ENCODE measurements at regions not wholly inside any gene's neighbourhood (a gene's known extent, or its start where the extent isn't known, plus 50 kb on each side); places are given as distances from the start of the nearest gene placed in this dataset.
"Not testable (repeated sequence)": the region's sequence is repeated elsewhere in the genome, so short reads cannot be mapped to it uniquely, and the experiment has no call there.

GRCh38 chr15:36130641-36131310, 448.6 kb upstream of the CDIN1 start:
- Mint-ChIP-seq H3K4me3 (no peak overlapping the region), H3K36me3 (no peaks in the 10 kb centered on the region), H3K4me1 (no peaks in the 10 kb centered on the region), H3K27ac (no peak overlapping the region), H3K9me3 (no peaks in the 10 kb centered on the region), H3K27me3 (no peaks in the 10 kb centered on the region)
- no peak for ATAC-seq

GRCh38 chr15:36133742-36134141, 445.7 kb upstream of the CDIN1 start:
- Mint-ChIP-seq H3K27ac (no peak overlapping the region), H3K4me3 (no peak overlapping the region), H3K36me3 (no peaks in the 10 kb centered on the region), H3K9me3 (peaks cover 3% of the 10 kb centered on the region), H3K4me1 (no peaks in the 10 kb centered on the region), H3K27me3 (no peaks in the 10 kb centered on the region)
- no peak for ATAC-seq

GRCh38 chr15:36136049-36136448, 443.4 kb upstream of the CDIN1 start:
- no peaks in the 10 kb centered on the region for H3K36me3 Mint-ChIP-seq
- no peaks in the 10 kb centered on the region for H3K27me3 Mint-ChIP-seq
- H3K9me3 Mint-ChIP-seq = peaks cover 6% of the 10 kb centered on the region
- H3K4me1 Mint-ChIP-seq = no peaks in the 10 kb centered on the region
- H3K4me3 Mint-ChIP-seq = no peak overlapping the region
- no peak for ATAC-seq
- H3K27ac Mint-ChIP-seq = no peak overlapping the region

- no peaks in the 10 kb centered on the region for H3K36me3 Mint-ChIP-seq
- no peaks in the 10 kb centered on the region for H3K4me1 Mint-ChIP-seq
- H3K9me3 Mint-ChIP-seq = peaks cover 3% of the 10 kb centered on the region
- H3K4me3 Mint-ChIP-seq = no peak overlapping the region
- H3K27ac Mint-ChIP-seq = no peak overlapping the region
- no peaks in the 10 kb centered on the region for H3K27me3 Mint-ChIP-seq
- no peak for ATAC-seq
Measured at GRCh38 chr15:36152936-36153335, 426.5 kb upstream of the CDIN1 start.

- Mint-ChIP-seq H3K27ac (no peak overlapping the region), H3K27me3 (no peaks in the 10 kb centered on the region), H3K9me3 (peaks cover 5% of the 10 kb centered on the region), H3K4me3 (no peak overlapping the region), H3K4me1 (no peaks in the 10 kb centered on the region), H3K36me3 (no peaks in the 10 kb centered on the region)
- no peak for ATAC-seq
Measured at GRCh38 chr15:36156879-36157427, 422.5 kb upstream of the CDIN1 start.

- no peaks in the 10 kb centered on the region for H3K4me1 Mint-ChIP-seq
Measured at GRCh38 chr15:36160351-36160750, 419.1 kb upstream of the CDIN1 start.

GRCh38 chr15:36161108-36161507, 418.3 kb upstream of the CDIN1 start:
- H3K27ac Mint-ChIP-seq = no peak overlapping the region
- no peaks in the 10 kb centered on the region for H3K36me3 Mint-ChIP-seq
- H3K4me1 Mint-ChIP-seq = no peaks in the 10 kb centered on the region
- peaks cover 8% of the 10 kb centered on the region for H3K9me3 Mint-ChIP-seq
- ATAC-seq = no peak
- no peak overlapping the region for H3K4me3 Mint-ChIP-seq
- H3K27me3 Mint-ChIP-seq = no peaks in the 10 kb centered on the region

More at GRCh38 chr15:36160351-36160750, 419.1 kb upstream of the CDIN1 start:
- Mint-ChIP-seq H3K36me3 (no peaks in the 10 kb centered on the region), H3K27ac (no peak overlapping the region), H3K4me3 (no peak overlapping the region), H3K9me3 (peaks cover 8% of the 10 kb centered on the region), H3K27me3 (no peaks in the 10 kb centered on the region)
- ATAC-seq = no peak

- Mint-ChIP-seq H3K27me3 (no peaks in the 10 kb centered on the region), H3K4me3 (no peak overlapping the region), H3K4me1 (no peaks in the 10 kb centered on the region), H3K9me3 (peaks cover 8% of the 10 kb centered on the region), H3K36me3 (no peaks in the 10 kb centered on the region), H3K27ac (no peak overlapping the region)
- ATAC-seq = no peak
Measured at GRCh38 chr15:36161771-36162212, 417.6 kb upstream of the CDIN1 start.

- H3K27me3 Mint-ChIP-seq, H3K4me3 Mint-ChIP-seq, ATAC-seq, H3K36me3 Mint-ChIP-seq, H3K27ac Mint-ChIP-seq, H3K9me3 Mint-ChIP-seq, H3K4me1 Mint-ChIP-seq: not testable (repeated sequence)
Measured at GRCh38 chr15:36163983-36164382, 415.4 kb upstream of the CDIN1 start.

- Mint-ChIP-seq H3K4me1 (no peaks in the 10 kb centered on the region), H3K27ac (no peak overlapping the region), H3K36me3 (no peaks in the 10 kb centered on the region), H3K27me3 (no peaks in the 10 kb centered on the region), H3K9me3 (no peaks in the 10 kb centered on the region), H3K4me3 (no peak overlapping the region)
- ATAC-seq = no peak
Measured at GRCh38 chr15:36172955-36173354, 406.5 kb upstream of the CDIN1 start.

GRCh38 chr15:36175186-36175740, 404.2 kb upstream of the CDIN1 start:
- H3K9me3 Mint-ChIP-seq = no peaks in the 10 kb centered on the region

GRCh38 chr15:36175741-36176291, 403.6 kb upstream of the CDIN1 start:
- H3K4me3 Mint-ChIP-seq = no peak overlapping the region
- ATAC-seq = no peak
- no peaks in the 10 kb centered on the region for H3K27me3 Mint-ChIP-seq
- H3K9me3 Mint-ChIP-seq = no peaks in the 10 kb centered on the region
- H3K36me3 Mint-ChIP-seq = no peaks in the 10 kb centered on the region
- no peak overlapping the region for H3K27ac Mint-ChIP-seq
- no peaks in the 10 kb centered on the region for H3K4me1 Mint-ChIP-seq

More at GRCh38 chr15:36175186-36175740, 404.2 kb upstream of the CDIN1 start:
- Mint-ChIP-seq H3K27me3 (no peaks in the 10 kb centered on the region), H3K4me3 (no peak overlapping the region), H3K27ac (no peak overlapping the region), H3K4me1 (no peaks in the 10 kb centered on the region), H3K36me3 (no peaks in the 10 kb centered on the region)
- ATAC-seq = no peak

- Mint-ChIP-seq H3K27ac (no peak overlapping the region), H3K4me1 (no peaks in the 10 kb centered on the region), H3K9me3 (no peaks in the 10 kb centered on the region), H3K27me3 (no peaks in the 10 kb centered on the region), H3K4me3 (no peak overlapping the region), H3K36me3 (no peaks in the 10 kb centered on the region)
- no peak for ATAC-seq
Measured at GRCh38 chr15:36177590-36178302, 401.7 kb upstream of the CDIN1 start.

- Mint-ChIP-seq H3K27ac (no peak overlapping the region), H3K4me3 (no peak overlapping the region), H3K9me3 (no peaks in the 10 kb centered on the region), H3K27me3 (no peaks in the 10 kb centered on the region), H3K36me3 (no peaks in the 10 kb centered on the region), H3K4me1 (no peaks in the 10 kb centered on the region)
- ATAC-seq = no peak
Measured at GRCh38 chr15:36178303-36178633, 401.2 kb upstream of the CDIN1 start.

- Mint-ChIP-seq H3K4me1 (no peaks in the 10 kb centered on the region), H3K9me3 (no peaks in the 10 kb centered on the region), H3K27ac (no peak overlapping the region), H3K36me3 (no peaks in the 10 kb centered on the region), H3K27me3 (no peaks in the 10 kb centered on the region), H3K4me3 (no peak overlapping the region)
- no peak for ATAC-seq
Measured at GRCh38 chr15:36183201-36183600, 396.2 kb upstream of the CDIN1 start.
